Heart left ventricle (tissue), 13 donors: ENCODE measurements at regions not wholly inside any gene's neighbourhood (a gene's known extent, or its start where the extent isn't known, plus 50 kb on each side); places are given as distances from the start of the nearest gene placed in this dataset.

Source experiments
- CTCF ChIP-seq, 12 donors: fragments of 200-600 bp; sonication (generic) in 4 of 12; IDR thresholded peaks; one replicate each; pipeline versions ENCODE4 v1.5.0 to v1.8.0; 2018 to 2022; ENCODE audit warnings: antibody characterized with exemption in 12 of 12, mild to moderate bottlenecking in 5 of 12
- POLR2A ChIP-seq, 2 donors: fragments of 450-650 bp; IDR thresholded peaks; one replicate each; pipeline ENCODE4 v1.6.1; 2017; ENCODE audit warnings: antibody characterized with exemption in 2 of 2, mild to moderate bottlenecking in 2 of 2, moderate library complexity in 2 of 2
- donor health status: ischemic (EF 13 %, LVEDD 7.1; RV severe dilation, severe dysfunction).
- donor health status: DM: no; HTN: yes; CAD: no.
- donor health status: DM: no; HTN: no; CAD: no.
- donor health status: ischemic (EF 25% LVEDD 6.9; RV normal size, moderate dysfunction).
- donor health status: ischemic (EF 25% LVEDD 5.7; RV mildly dilated, moderate dysfunction).
- donor health status: ischemic (EF 35%, LVEDD 5.7; RV mildly dilated, moderate dysfunction).
- donor health status: nonischemic (EF 11% LVEDD 7.7; RV severe dilation, severe dysfunction).
- donor health status: DM: yes; HTN: yes; CAD: no.
- donor health status: PGD.
- donor health status: ischemic (EF 29% LVEDD 5.4; RV normal size, mild dysfunction).
- donor health status: nonischemic (EF 23%, LVEDD 6.1; RV moderate dilation, normal function).

GRCh38 chr4:63325140-63325539, 1084.1 kb downstream of the TECRL start:
- TF ChIP-seq CTCF (IDR thresholded peaks at IDR 0.05) (no peak), POLR2A (IDR thresholded peaks at IDR 0.05) (no peak)
